Activated naive CD8-positive, alpha-beta T cell treated with anti-CD3 and anti-CD28 coated beads, Interleukin-2, amount 50 U/mL, for 24 hours (primary cell): ENCODE measurements at regions not wholly inside any gene's neighbourhood (a gene's known extent, or its start where the extent isn't known, plus 50 kb on each side); places are given as distances from the start of the nearest gene placed in this dataset.

Experiments used
- ATAC-seq: fragments of 150-1000 bp; cut with Tn5 transposase; one replicate; pipeline ENCODE4 v1.10.0; 2021
- DNase-seq: peaks from one replicate; pipeline ENCODE4 v3.0.0; 2021
- H3K27ac Mint-ChIP-seq: one replicate; pipeline ENCODE4 v1.8.0; 2021; ENCODE audit warnings: mild to moderate bottlenecking, mixed read lengths
- H3K27me3 Mint-ChIP-seq: one replicate; pipeline ENCODE4 v1.8.0; 2021; ENCODE audit warnings: mixed read lengths
- H3K36me3 Mint-ChIP-seq: one replicate; pipeline ENCODE4 v1.8.0; 2021; ENCODE audit warnings: low read depth, mixed read lengths
- H3K4me1 Mint-ChIP-seq: one replicate; pipeline ENCODE4 v1.8.0; 2021; ENCODE audit warnings: mixed read lengths
- H3K4me3 Mint-ChIP-seq: one replicate; pipeline ENCODE4 v1.8.0; 2021; ENCODE audit warnings: mild to moderate bottlenecking, moderate library complexity, mixed read lengths
- H3K9me3 Mint-ChIP-seq: one replicate; pipeline ENCODE4 v1.8.0; 2021; ENCODE audit warnings: mixed read lengths

- ATAC-seq = no peak
- H3K27ac Mint-ChIP-seq = no peak overlapping the region
- peaks cover 7% of the 10 kb centered on the region for H3K9me3 Mint-ChIP-seq
- H3K4me1 Mint-ChIP-seq = peaks cover 40% of the 10 kb centered on the region
- H3K4me3 Mint-ChIP-seq = no peak overlapping the region
- no peak for DNase-seq
- no peaks in the 10 kb centered on the region for H3K36me3 Mint-ChIP-seq
- no peaks in the 10 kb centered on the region for H3K27me3 Mint-ChIP-seq
Measured at GRCh38 chr6:130776287-130776925, 50.8 kb upstream of the SMLR1 start.
